ENCODE measurements at regions not wholly inside any gene's neighbourhood (a gene's known extent, or its start where the extent isn't known, plus 50 kb on each side); places are given as distances from the start of the nearest gene placed in this dataset.

- no peak overlapping the region for H3K27ac ChIP-seq (ENCODE audit: low read length in 2 of 2)
- H3K9me3 Mint-ChIP-seq (ENCODE audit: insufficient read depth): no peaks in the 10 kb centered on the region
- TF ChIP-seq EZH2 (IDR thresholded peaks at IDR 0.05; ENCODE audit: borderline replicate concordance, insufficient read depth, low read depth, low read length, poor library complexity, severe bottlenecking) (no peak), CTCF (IDR thresholded peaks at IDR 0.05) (no peak)
Measured at GRCh38 chr14:42004321-42004720, 397.6 kb downstream of the LRFN5 start.

GRCh38 chr14:42002141-42002540, 395.5 kb downstream of the LRFN5 start:
- Mint-ChIP-seq H3K27me3 (no peaks in the 10 kb centered on the region), H3K4me1 (no peaks in the 10 kb centered on the region), H3K4me3 (no peak overlapping the region), H3K9me3 (ENCODE audit: insufficient read depth) (no peaks in the 10 kb centered on the region), H3K27ac (no peak overlapping the region)
- H3K9me3 ChIP-seq (ENCODE audit: control extremely low read depth in 1 of 3, control insufficient read depth in 2 of 3, insufficient read depth in 1 of 3, low read length in 2 of 3): peaks cover 0 to 1% (median 0%) of the 10 kb centered on the region in 3 donors
- no peak overlapping the region for H3K9ac ChIP-seq (ENCODE audit: low read length)
- DNase-seq (no peak), ATAC-seq (ENCODE audit: low read depth) (no peak)
- H3K36me3 ChIP-seq (replicated peaks in 1 of 2; ENCODE audit: control extremely low read depth in 1 of 2, control insufficient read depth in 1 of 2, extremely low read depth in 1 of 2, insufficient read depth in 2 of 2, low read length in 1 of 2): no peaks in the 10 kb centered on the region
- intact Hi-C loops (cut with micrococcal nuclease): no loop called here
- ChIA-PET POLR2A (no interaction called here), CTCF (no interaction called here)
- no peaks in the 10 kb centered on the region for H3K4me1 ChIP-seq (ENCODE audit: control insufficient read depth in 2 of 2, insufficient read depth in 2 of 2, low read length in 2 of 2)
- no peaks in the 10 kb centered on the region for H3K79me2 ChIP-seq (ENCODE audit: control insufficient read depth, insufficient read depth, low read length)
- no peaks in the 10 kb centered on the region for H4K20me1 ChIP-seq (ENCODE audit: control insufficient read depth, insufficient read depth, low read length, poor library complexity, severe bottlenecking)
- H3K27me3 ChIP-seq (replicated peaks in 1 of 4; ENCODE audit: control extremely low read depth in 1 of 4, control insufficient read depth in 3 of 4, insufficient read depth in 4 of 4, low read length in 3 of 4): no peaks in the 10 kb centered on the region
- no peak overlapping the region for H3K27ac ChIP-seq (ENCODE audit: low read length in 2 of 2)
- H3K4me3 ChIP-seq (ENCODE audit: control extremely low read depth in 1 of 5, extremely low read depth in 1 of 5, insufficient read depth in 1 of 5, low read depth in 2 of 5, low read length in 4 of 5): no peak overlapping the region
- WGBS (ENCODE audit: insufficient coverage): no CpG with 5 or more reads among the region's 2 CpGs
- no peak for TF ChIP-seq EZH2 (IDR thresholded peaks at IDR 0.05; ENCODE audit: borderline replicate concordance, insufficient read depth, low read depth, low read length, poor library complexity, severe bottlenecking)
- no peak for TF ChIP-seq CTCF (IDR thresholded peaks at IDR 0.05)
- no peak overlapping the region for H2AFZ ChIP-seq (ENCODE audit: insufficient read depth, low read depth, low read length, poor library complexity, severe bottlenecking)
- no peak overlapping the region for H3K4me2 ChIP-seq (replicated peaks; ENCODE audit: low read depth, low read length, poor library complexity, severe bottlenecking)

More at GRCh38 chr14:42004321-42004720, 397.6 kb downstream of the LRFN5 start:
- Histone ChIP-seq H3K36me3 (replicated peaks in 1 of 2; ENCODE audit: control extremely low read depth in 1 of 2, control insufficient read depth in 1 of 2, extremely low read depth in 1 of 2, insufficient read depth in 2 of 2, low read length in 1 of 2) (no peaks in the 10 kb centered on the region), H3K4me1 (ENCODE audit: control insufficient read depth in 2 of 2, insufficient read depth in 2 of 2, low read length in 2 of 2) (no peaks in the 10 kb centered on the region), H3K9ac (ENCODE audit: low read length) (no peak overlapping the region), H3K4me3 (ENCODE audit: control extremely low read depth in 1 of 5, extremely low read depth in 1 of 5, insufficient read depth in 1 of 5, low read depth in 2 of 5, low read length in 4 of 5) (no peak overlapping the region), H3K79me2 (ENCODE audit: control insufficient read depth, insufficient read depth, low read length) (no peaks in the 10 kb centered on the region), H3K27me3 (replicated peaks in 1 of 4; ENCODE audit: control extremely low read depth in 1 of 4, control insufficient read depth in 3 of 4, insufficient read depth in 4 of 4, low read length in 3 of 4) (no peaks in the 10 kb centered on the region), H3K4me2 (replicated peaks; ENCODE audit: low read depth, low read length, poor library complexity, severe bottlenecking) (no peak overlapping the region), H2AFZ (ENCODE audit: insufficient read depth, low read depth, low read length, poor library complexity, severe bottlenecking) (no peak overlapping the region), H4K20me1 (ENCODE audit: control insufficient read depth, insufficient read depth, low read length, poor library complexity, severe bottlenecking) (no peaks in the 10 kb centered on the region), H3K9me3 (ENCODE audit: control extremely low read depth in 1 of 3, control insufficient read depth in 2 of 3, insufficient read depth in 1 of 3, low read length in 2 of 3) (peaks cover 0 to 1% (median 0%) of the 10 kb centered on the region in 3 donors)
- CTCF ChIA-PET: no interaction called here
- DNase-seq: no peak
- POLR2A ChIA-PET: no interaction called here
- Mint-ChIP-seq H3K27ac (no peak overlapping the region), H3K27me3 (no peaks in the 10 kb centered on the region), H3K4me1 (peaks cover 1% of the 10 kb centered on the region), H3K4me3 (no peak overlapping the region)
- no peak for ATAC-seq (ENCODE audit: low read depth)
- WGBS (ENCODE audit: insufficient coverage): no CpG with 5 or more reads among the region's 1 CpG
- intact Hi-C loops (cut with micrococcal nuclease): no loop called here

All from B cell (primary cell).